HepG2 (cell line): ENCODE measurements at regions not wholly inside any gene's neighbourhood (a gene's known extent, or its start where the extent isn't known, plus 50 kb on each side); places are given as distances from the start of the nearest gene placed in this dataset.

Experiments
- ARNTL ChIP-seq: sonication (generic); formaldehyde crosslinking; IDR thresholded peaks from 2 replicates; pipeline ENCODE4 v1.4.0; 2020; ENCODE audit warnings: mild to moderate bottlenecking, missing genetic modification reagents
- ATF1 ChIP-seq: IDR thresholded peaks from 2 replicates; pipeline ENCODE4 v1.6.1; 2016; ENCODE audit warnings: mild to moderate bottlenecking, control low read depth
- BCL6 ChIP-seq: IDR thresholded peaks from 2 replicates; pipeline ENCODE4 v1.6.1; 2016; ENCODE audit warnings: missing genetic modification reagents, missing compliant biosample characterization
- BCLAF1 ChIP-seq: fragments of 450-650 bp; IDR thresholded peaks from 2 replicates; pipeline ENCODE4 v1.6.1; 2017; ENCODE audit warnings: mild to moderate bottlenecking
- CEBPB ChIP-seq: IDR thresholded peaks from 2 replicates; pipeline ENCODE4 v1.6.1; 2011; ENCODE audit warnings: low read depth, low read length, improper control_type of control experiment, borderline replicate concordance
- FOXA3 ChIP-seq: IDR thresholded peaks from 2 replicates; pipeline ENCODE4 v1.6.1; 2016; ENCODE audit warnings: missing genetic modification reagents, missing compliant biosample characterization
- GLI4 ChIP-seq: sonication (generic); formaldehyde crosslinking; IDR thresholded peaks from 2 replicates; pipeline ENCODE4 v1.5.1; 2020; ENCODE audit warnings: missing genetic modification reagents, mild to moderate bottlenecking, moderate library complexity, borderline replicate concordance
- HMGA1 ChIP-seq: sonication (generic); formaldehyde crosslinking; conservative IDR thresholded peaks from 2 replicates; pipeline ENCODE4 v1.4.0; 2020; ENCODE audit warnings: missing genetic modification reagents
- IRF1 ChIP-seq: sonication (generic); formaldehyde crosslinking; IDR thresholded peaks from 2 replicates; pipeline ENCODE4 v1.4.0; 2020; ENCODE audit warnings: low read depth, mild to moderate bottlenecking, missing genetic modification reagents
- IRF2 ChIP-seq: IDR thresholded peaks from 2 replicates; pipeline ENCODE4 v1.6.1; 2018; ENCODE audit warnings: missing genetic modification reagents, missing compliant biosample characterization
- MAX ChIP-seq: IDR thresholded peaks from 2 replicates; pipeline ENCODE4 v1.6.1; 2012; ENCODE audit warnings: inconsistent platforms
- MED13 ChIP-seq: sonication (generic); formaldehyde crosslinking; IDR thresholded peaks from 2 replicates; pipeline ENCODE4 v1.5.0; 2020; ENCODE audit warnings: missing genetic modification reagents
- ONECUT2 ChIP-seq: sonication (generic); formaldehyde crosslinking; IDR thresholded peaks from 2 replicates; pipeline ENCODE4 v1.4.0; 2020; ENCODE audit warnings: missing genetic modification reagents
- POLR2AphosphoS2 ChIP-seq: IDR thresholded peaks from 2 replicates; pipeline ENCODE4 v1.6.1; 2011; ENCODE audit warnings: low read depth, low read length, improper control_type of control experiment
- RELA ChIP-seq: sonication (generic); formaldehyde crosslinking; IDR thresholded peaks from 2 replicates; pipeline ENCODE4 v1.4.0; 2020; ENCODE audit warnings: missing genetic modification reagents
- TBX3 ChIP-seq: fragments of 450-650 bp; IDR thresholded peaks from 2 replicates; pipeline ENCODE4 v1.6.1; 2017; ENCODE audit warnings: antibody characterized with exemption, mild to moderate bottlenecking, inconsistent platforms, borderline replicate concordance
- TCF12 ChIP-seq, 2 experiments: fragments of 450-650 bp in 1 of 2; sonication (generic) in 1 of 2; formaldehyde crosslinking in 1 of 2; IDR thresholded peaks; 2 replicates each; pipeline versions ENCODE4 v1.6.1 to v1.8.0; 2017 to 2022; ENCODE audit warnings: antibody characterized with exemption in 1 of 2, mild to moderate bottlenecking in 1 of 2, missing genetic modification reagents in 1 of 2, moderate library complexity in 1 of 2
- U2AF1 ChIP-seq: fragments of 200-400 bp; formaldehyde crosslinking; optimal IDR thresholded peaks from 2 replicates; pipeline ENCODE3; 2017; ENCODE audit warnings: mild to moderate bottlenecking, low read depth, low read length
- ZNF12 ChIP-seq: sonication (generic); formaldehyde crosslinking; IDR thresholded peaks from 2 replicates; pipeline ENCODE4 v1.5.0; 2020; ENCODE audit warnings: missing genetic modification reagents
- ZNF18 ChIP-seq: sonication (generic); formaldehyde crosslinking; IDR thresholded peaks from 2 replicates; pipeline ENCODE4 v1.8.0; 2022; ENCODE audit warnings: mild to moderate bottlenecking, missing genetic modification reagents; ENCODE audit not compliant: insufficient replicate concordance
- ZNF317 ChIP-seq: sonication (generic); formaldehyde crosslinking; IDR thresholded peaks from 2 replicates; pipeline ENCODE4 v1.5.0; 2020; ENCODE audit warnings: mild to moderate bottlenecking, missing genetic modification reagents
- ZNF367 ChIP-seq: sonication (generic); formaldehyde crosslinking; IDR thresholded peaks from 2 replicates; pipeline ENCODE4 v1.4.0; 2020; ENCODE audit warnings: missing genetic modification reagents, borderline replicate concordance
- ZNF556 ChIP-seq: sonication (generic); formaldehyde crosslinking; IDR thresholded peaks from 2 replicates; pipeline ENCODE4 v1.4.0; 2020; ENCODE audit warnings: mild to moderate bottlenecking, missing genetic modification reagents, borderline replicate concordance
- ZNF570 ChIP-seq: sonication (generic); formaldehyde crosslinking; IDR thresholded peaks from 2 replicates; pipeline ENCODE4 v1.4.0; 2020; ENCODE audit warnings: mild to moderate bottlenecking, missing genetic modification reagents, borderline replicate concordance
- ZNF572 ChIP-seq: sonication (generic); formaldehyde crosslinking; IDR thresholded peaks from 2 replicates; pipeline ENCODE4 v1.5.1; 2020; ENCODE audit warnings: mild to moderate bottlenecking, missing genetic modification reagents

- TF ChIP-seq GLI4 (CRISPR knock-in tag) (no peak), IRF1 (no peak), ARNTL (CRISPR knock-in tag) (no peak), MAX (no peak), CEBPB (no peak), ONECUT2 (CRISPR knock-in tag) (peak; percentile 72), ZNF556 (CRISPR knock-in tag) (no peak), BCLAF1 (no peak), ZNF570 (CRISPR knock-in tag) (no peak), IRF2 (no peak), RELA (CRISPR knock-in tag) (no peak), ZNF572 (no peak), BCL6 (CRISPR knock-in tag) (no peak), ZNF18 (CRISPR knock-in tag) (no peak), POLR2AphosphoS2 (no peak), ZNF317 (CRISPR knock-in tag) (no peak), U2AF1 (no peak), FOXA3 (CRISPR knock-in tag) (0 out of 2 replicates have a peak, but pooled peaks have one; percentile 29), TCF12 (IDR thresholded peaks at IDR 0.05) (no peak), TCF12 (CRISPR knock-in tag; IDR thresholded peaks at IDR 0.05) (no peak), ATF1 (no peak), HMGA1 (CRISPR knock-in tag) (no peak), ZNF12 (no peak), ZNF367 (no peak), TBX3 (peak; percentile 52; the same call in 1 of the 2 replicates), MED13 (CRISPR knock-in tag) (no peak)
Observed at GRCh38 chr3:194244167-194244566, 107.0 kb downstream of the CPN2 start (continued).
